COLO829 (cell line): ENCODE measurements at regions not wholly inside any gene's neighbourhood (a gene's known extent, or its start where the extent isn't known, plus 50 kb on each side); places are given as distances from the start of the nearest gene placed in this dataset.
"Not testable (repeated sequence)": the region's sequence is repeated elsewhere in the genome, so short reads cannot be mapped to it uniquely, and the experiment has no call there.

Source experiments
- DNase-seq: peaks from one replicate; pipeline ENCODE4 v3.0.0; 2012; ENCODE audit warnings: low spot score

DNA sequence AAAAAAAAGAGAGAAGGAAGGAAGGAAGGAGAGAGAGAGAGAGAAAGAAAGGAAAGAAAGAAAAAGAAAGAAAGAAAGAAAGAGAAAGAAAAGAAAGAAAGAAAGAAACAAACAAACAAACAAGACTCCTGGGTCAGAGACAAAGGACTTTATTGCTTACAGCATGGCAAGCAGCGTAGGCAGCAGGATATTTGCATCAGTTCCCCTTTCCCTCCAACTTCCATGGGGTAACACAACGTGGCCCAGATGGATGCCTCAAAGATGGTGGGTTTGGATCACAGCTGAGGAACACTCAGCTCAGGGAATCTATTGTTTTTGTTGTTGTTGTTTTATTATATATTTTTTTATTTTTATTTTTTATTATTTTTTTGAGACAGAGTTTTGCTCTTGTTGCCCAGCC is 128.5 kb upstream of the VKORC1L1 start:
- no peak for DNase-seq

DNA sequence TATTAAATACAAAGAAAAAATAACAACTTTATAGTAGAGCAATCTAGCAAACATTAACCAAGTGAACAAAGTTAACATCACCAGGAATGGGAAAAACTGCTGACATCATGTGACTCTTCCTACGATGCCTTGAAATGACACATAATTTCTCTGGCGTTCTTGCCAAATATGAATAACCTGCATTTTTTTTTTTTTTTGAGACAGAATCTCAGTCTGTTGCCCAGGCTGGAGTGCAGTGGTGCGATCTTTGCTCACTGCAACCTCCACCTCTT is 126.5 kb upstream of the VKORC1L1 start:
- no peak for DNase-seq

DNA sequence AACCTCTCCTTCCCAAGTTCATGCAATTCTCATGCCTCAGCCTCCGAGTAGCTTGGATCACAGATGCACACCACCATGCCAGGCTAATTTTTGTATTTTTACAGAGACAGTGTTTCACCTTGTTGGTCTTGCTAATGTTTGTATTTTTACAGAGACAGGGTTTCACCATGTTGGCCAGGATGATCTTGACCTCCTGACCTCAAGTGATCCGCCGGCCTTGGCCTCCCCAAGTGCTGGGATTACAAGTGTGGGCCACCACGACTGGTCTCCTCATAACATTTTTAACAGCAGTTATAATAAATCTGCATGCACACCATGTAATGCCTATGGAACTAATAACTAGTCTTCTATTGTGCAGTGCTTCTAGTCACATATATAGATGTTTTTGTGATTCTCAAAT is 123.8 kb upstream of the VKORC1L1 start:
- DNase-seq = no peak

DNA sequence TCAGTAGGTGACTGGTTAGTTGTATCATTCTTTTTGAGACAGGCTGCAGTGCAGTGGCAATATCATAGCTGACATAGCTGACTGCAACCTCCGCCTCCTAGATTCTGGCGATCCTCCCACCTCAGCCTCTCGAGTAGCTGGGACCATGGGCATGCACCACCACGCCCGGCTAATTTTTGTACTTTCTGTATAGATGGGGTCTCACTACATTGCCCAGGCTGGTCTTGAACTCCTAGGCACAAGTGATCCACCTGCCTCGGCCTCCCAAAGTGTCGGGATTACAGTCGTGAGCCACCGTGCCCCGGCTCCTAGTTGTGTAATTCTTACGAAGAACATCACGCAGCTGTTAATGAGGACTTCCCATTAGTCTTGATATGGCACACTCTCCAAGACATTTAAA is 123.4 kb upstream of the VKORC1L1 start:
- DNase-seq = no peak

DNA sequence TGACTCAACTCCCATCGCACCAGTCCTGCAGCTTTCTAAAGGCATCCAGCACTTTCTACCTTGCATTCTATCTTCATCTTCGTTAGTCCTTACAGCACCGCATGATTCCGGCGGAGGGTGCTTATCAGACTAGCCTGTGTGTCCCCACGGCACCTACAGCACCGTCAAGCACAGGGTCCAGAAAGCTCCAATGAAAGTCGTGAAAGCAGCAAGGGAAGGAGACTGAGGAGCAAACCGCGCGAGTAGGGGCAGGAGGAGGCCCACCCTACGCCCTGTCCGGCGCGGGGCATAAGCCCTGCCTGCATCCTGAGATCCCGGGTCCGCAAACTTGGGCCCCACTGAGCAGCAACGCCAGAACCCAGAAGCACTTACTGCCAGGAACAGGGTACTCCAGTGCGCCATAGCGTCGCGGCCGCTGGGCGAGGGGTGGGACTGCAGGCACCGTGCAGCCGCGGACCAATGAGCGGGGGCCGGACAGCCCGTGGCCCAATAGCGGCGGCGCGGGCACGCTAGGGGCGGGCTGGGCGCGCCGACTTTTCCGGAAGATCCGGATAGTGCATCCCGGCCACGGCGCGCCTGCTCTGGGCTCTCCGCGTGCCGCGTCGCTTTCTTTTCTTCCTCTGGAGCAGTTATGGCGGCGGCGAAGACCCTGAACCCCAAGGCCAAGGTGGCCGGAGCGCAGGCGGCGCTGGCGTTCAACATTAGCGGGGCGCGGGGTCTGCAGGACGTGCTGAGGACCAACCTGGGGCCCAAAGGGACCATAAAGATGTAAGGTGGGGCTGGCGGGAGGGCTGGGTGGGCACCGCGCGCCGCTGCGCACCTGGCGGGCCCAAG is 122.1 kb upstream of the VKORC1L1 start:
- peak; percentile 79 for DNase-seq

DNA sequence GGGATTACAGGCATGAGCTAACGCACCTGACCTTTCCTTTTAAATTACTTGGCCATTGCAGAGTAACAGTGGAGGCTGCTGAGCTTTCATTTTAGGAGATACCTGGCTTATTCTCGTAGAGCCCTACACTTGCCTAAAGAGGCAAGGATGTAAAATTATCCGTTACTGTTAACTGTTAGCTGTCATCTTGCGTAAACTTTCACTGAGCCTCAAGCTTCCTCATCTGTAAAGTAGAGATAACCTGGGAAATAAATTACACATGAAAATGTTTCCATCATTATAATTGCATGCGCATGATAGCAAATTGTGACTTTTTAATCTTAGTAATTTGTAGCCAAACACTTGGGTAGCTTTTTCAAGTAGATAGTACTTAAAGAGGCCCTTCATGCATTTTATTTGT is 118.8 kb upstream of the VKORC1L1 start:
- not testable (repeated sequence) for DNase-seq

DNA sequence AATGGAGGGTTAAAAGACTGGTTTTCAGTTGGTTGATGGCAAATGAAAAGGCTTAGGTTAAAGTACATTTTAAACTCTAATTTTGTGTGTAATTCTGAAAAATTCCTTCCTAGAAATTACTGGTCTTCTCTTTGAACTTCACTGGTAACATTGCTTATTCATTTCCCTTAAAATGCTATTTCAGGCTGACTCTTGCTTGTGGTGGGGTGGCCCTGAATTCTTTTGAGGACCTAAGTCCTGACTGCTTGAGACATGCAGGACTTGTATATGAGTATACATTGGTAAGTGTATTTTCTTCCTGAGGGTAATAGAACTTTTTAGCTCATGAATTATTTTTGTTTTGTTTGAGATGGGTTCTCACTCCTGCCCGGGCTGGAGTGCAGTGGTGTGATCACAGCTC is 113.9 kb upstream of the VKORC1L1 start:
- not testable (repeated sequence) for DNase-seq

DNA sequence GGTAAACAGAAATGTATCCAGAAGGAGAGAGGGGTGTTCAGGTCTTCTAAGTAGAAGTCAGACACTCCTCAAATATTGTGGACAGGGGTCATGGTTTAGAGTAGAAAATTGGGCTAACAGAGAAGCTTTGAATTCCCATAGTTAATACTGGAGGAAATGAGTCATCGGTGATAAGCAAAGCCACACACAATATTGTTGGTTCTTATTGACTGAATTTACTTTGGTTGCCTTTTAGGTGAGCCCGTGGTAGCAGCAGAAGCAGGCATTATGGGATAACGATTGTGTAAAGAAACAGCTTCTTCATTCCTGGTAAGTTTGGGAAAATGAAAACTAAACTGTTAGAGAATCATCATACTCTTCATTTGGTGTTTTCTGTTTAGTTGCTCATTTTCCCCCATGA is 110.2 kb upstream of the VKORC1L1 start:
- not testable (repeated sequence) for DNase-seq

DNA sequence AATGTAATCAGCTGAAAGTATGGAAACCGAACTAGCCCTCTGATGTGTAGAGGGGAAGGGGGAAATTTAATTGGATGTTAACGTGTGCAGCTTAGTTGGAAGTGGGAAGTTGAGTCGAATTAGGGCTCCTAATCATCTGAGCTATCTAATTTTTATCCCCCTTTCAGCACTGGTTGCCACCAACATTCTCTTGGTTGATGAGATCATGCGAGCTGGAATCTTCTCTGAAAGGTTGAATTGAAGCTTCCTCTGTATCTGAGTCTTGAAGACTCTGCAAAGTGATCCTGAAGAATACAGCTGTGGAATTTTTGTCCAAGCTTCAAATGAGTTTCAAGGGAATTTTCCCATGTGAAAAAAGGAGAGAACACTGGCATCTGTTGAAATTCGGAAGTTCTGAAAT is 109.8 kb upstream of the VKORC1L1 start:
- DNase-seq = not testable (repeated sequence)

DNA sequence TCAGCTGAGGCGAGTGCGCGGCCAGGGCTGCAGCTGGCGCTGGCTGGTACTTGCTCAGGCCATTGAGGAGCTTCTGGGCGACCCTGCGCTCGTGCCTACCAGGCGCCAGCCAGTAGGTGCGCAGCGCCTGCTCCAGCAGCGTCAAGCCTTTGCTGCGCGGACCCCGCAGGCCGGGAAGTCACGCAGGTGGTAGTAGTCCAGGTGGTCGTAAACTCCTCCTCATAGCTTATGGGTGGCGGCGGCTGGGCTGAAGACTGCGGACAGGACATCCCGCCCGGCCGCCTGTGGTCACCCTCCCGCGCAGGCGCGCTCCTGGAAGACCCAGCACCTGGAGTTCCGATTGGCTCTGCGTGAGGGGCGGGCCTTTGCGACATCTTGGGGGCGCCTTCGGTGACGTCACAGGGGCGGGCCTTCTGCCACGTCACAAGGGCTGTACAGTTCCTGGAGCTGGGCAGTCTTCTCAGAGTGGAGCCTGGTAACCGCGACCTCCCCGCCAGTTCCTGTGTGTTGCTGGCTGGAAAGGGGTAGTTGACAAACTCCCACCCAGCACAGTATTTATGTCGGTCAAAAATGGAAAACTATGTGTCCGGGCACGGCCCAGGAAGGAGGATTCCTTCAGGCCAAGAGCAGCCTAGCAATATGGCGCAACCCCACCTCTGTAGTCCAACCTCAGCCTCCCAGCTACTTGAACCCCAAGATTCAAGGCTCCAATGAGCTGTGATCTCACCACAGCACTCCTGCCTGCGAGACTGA is 102.2 kb upstream of the VKORC1L1 start:
- DNase-seq = peak; percentile 49

DNA sequence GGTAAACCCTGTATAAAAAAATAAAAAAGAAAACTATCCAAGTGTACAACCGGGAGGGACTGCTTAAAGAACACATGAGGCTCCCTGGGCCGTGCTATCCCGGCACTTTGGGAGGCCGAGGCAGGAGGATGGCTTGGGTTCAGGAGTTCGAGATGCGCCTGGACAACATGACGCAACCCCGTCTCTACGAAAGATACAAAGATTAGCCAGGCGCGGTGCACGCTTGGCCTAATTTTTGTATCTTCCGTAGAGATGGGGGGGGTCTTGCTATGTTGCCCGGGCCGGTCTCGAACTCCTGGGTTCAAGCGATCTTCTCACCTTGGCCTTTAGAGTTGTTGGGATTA is 101.7 kb upstream of the VKORC1L1 start:
- DNase-seq = not testable (repeated sequence)

DNA sequence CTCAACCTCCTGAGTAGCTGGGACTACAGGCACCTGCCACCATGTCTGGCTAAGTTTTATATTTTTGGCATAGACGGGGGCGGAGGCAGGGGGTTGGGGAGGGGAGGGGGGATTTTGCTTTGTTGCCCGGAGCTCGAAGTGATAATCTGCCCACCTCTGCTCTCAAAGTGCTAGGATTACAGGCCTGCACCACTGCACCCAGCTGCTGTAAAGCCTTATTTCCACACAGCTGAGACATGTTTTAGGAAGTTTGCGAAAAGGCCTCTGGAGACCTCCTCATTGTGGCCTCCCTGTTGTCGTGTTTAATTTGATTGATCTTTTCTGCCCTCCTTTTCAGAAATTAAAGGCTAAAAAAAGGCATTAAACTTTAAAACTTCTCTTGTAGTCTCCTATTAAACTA is 96.2 kb upstream of the VKORC1L1 start:
- DNase-seq = not testable (repeated sequence)

DNA sequence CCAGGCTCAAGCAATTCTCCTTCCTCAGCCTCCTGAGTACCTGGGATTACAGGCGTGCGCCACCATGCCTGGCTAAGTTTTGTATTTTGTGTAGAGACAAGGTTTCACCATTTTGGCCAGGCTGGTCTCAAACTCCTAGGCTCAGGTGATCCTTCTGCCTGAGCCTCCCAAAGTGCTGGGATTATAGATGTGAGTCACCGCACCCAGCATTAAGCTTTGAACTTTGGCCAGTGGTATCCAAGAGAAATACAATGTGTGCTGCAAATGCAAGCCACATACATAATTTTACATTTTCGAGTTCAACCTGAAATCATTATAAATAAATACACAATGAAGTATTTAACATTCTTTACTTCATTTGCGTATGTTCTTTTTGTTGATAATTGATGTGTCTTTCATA is 82.9 kb upstream of the VKORC1L1 start:
- not testable (repeated sequence) for DNase-seq

DNA sequence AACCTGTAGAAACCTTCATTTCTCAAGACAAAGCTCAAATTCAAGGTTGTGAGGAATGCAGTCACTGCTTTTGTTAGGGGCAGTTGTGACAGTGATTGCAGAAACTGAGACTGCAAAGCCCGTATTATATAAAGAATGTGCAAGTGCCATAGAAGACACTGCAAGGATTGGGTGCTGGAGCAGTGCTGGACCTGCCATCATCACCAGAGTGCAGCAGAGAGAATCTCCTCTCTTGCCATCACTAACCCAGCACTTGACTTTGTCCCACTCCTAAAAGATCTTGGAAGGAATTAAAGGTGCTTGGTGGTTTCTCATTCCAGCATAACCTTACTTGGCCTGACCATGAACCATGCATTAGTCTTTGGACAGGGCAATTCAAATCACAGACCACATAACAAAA is 81.1 kb upstream of the VKORC1L1 start:
- not testable (repeated sequence) for DNase-seq

DNA sequence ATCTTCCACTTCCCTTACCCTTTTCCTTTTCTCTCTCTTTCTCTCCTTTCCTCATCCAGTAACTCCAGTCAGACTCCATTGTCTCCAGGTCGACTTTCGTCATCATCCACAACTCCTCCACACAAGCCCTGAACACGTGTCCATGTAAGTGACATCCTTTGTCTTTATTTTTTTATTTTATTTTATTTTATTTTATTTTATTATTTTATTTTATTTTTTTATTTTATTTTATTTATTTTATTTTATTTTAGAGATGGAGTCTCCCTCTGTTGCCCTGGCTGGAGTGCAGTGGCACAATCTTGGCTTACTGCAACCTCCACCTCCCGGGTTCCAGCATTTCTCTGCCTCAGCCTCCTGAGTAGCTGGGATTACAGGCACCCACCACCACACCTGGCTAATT is 80.1 kb upstream of the VKORC1L1 start:
- not testable (repeated sequence) for DNase-seq

DNA sequence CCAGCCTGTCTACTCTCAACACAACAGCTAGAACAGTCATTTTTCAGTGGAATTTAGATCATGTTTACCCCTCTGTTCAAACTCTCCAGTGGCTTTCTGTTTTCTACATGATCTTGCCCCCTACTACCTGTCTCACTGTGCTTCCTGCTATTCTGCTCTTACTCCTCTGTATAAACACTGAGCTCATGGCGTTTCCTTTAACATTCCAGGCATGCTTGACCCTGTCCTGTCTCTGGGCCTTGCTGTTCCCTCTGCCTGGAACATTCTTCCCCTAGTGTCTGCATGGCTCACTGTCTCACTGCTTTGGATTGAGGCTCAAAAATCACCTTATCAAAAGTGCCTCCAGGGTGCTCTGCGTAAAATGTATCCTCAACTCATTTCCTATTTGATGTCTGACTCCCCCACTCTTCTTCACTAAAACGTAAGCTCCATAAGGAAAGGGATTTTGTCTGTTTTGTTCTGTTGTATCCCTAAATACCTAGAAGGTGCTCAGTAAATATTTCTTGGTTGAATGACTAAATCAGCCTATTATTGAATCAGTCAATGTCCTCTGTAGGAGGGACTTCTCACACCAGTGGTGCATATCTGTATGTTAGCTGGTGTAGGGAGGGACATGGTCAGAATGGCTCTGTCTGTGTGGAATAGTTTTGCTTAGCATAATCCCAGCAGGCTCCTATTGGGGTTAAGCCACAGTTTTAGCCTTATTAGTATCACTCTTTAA is 78.0 kb upstream of the VKORC1L1 start:
- DNase-seq = not testable (repeated sequence)

DNA sequence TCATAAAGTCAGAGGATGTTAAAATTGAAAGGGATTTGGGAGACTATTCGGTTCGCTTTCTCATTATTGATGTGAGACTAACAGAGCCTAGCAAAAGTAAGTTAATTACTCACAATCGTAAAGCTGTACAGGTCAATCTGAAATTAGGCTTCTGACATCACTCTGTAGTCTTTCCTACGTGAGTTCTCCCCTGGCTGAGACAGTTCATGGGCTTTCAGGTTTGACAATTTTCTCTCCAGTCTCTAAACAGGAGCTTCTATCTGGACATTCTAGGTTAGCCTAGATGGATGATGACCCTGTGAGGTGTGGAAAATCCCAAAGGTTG is 77.5 kb upstream of the VKORC1L1 start:
- not testable (repeated sequence) for DNase-seq

DNA sequence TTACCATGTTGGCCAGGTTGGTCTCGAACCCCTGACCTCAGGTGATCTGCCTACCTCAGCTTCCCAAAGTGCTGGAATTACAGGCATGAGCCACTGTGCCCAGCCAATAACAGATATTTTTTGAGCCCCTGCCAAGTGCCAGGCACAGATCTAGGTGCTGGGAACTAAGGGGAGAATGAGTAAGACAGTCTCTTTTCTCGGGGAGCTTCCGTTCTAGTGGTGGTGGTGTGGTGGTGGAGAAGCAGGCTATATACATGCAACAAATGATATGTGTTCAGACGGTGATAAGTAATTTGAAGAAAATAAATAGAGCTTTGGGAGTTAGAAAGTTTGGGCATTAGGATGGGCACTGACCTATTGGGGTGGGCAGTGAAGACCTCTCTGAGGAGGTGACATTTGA is 76.7 kb upstream of the VKORC1L1 start:
- no peak for DNase-seq

DNA sequence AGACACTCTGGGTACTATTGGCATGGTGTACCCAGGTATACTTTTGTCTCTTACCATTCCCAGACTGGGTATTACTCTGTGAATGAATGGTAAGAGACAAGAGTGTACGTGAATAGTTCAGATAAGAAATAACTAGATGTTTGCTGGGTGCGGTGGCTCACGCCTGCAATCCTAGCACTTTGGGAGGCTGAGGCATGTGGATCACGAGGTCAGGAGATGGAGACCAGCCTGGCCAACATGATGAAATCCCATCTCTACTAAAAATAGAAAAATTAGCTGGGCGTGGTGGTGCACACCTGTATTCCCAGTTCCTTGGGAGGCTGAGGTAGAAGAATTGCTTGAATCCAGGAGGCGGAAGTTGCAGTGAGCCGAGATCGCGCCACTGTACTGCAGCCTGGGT is 75.8 kb upstream of the VKORC1L1 start:
- DNase-seq = not testable (repeated sequence)

DNA sequence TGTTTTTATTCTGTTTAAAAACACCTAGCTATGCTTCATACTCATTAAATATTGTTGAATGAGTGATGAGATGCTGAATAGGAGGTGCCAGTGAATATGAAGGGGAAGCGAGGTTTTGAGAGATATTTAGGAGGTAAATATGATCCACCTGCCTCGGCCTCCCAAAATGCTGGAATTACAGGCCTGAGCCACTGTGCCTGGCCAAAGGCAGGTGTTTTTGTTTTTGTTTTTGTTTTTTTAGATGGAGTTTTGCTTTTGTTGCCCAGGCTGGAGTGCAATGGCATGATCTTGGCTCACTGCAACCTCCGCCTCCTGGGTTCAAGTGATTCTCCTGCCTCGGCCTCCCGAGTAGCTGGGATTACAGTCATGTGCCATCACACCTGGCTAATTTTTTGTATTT is 75.3 kb upstream of the VKORC1L1 start:
- DNase-seq = not testable (repeated sequence)

DNA sequence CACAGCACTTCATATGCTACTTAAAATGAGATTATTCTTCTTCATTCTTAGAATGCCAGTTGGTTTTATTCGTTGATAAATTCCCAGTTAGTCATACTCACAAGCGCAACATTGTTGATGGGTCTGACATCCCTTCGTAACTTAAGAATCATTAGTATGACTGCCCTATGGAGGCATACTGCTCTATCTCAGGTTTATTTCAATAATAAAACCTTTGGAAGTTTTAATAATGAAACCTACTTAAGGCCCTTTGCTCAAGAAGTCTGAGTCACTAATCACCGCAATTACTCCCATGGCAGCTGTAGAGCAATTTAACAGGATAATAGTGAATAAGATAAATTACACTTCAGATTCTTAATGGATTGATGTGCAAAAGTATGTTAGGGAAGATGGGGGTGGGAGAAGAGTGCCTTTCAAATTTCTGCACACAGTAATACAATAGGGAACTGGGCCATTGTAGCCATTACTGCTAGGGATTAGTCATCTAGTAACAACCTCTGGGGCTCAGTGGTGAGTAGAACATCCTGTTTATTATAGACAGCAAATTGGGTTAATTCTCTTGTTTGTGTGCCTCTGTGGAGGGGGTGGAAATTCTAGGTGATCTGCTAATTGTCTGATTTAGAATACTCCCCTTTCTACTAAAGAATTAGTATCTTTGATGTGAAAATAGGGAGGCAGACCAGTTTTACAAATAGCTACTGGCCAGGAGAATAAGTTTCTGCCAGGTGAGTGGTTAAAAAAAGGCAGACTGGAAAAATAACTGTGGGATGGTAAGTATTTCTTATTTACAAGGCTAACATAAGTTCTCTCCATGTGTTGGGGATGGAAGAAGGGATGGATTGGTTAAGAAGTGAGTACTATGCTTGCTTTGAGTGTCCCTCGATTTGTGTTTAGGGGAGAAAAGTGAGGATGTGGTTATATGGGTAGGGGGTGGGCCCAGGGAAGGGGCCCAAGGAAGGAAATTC is 74.5 kb upstream of the VKORC1L1 start:
- no peak for DNase-seq

DNA sequence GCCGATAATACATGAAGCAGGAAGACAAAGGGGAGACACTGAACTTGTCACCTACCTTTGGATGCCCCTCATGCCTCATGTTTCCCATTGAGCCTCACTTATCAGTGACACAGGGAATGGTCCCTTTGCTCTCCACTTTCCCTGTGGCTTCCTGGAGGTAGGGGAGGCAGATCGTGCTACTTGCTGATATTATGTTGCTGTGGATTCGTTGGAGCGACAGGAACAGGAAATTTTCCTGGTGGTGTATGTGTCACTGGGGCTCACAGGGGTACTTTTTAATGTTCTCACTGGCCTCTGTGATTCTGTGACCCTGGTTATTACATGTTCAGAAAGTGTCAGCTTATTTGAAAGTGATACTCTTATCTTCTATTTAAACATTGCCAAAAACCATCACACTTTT is 72.7 kb upstream of the VKORC1L1 start:
- DNase-seq = not testable (repeated sequence)
